H1 (cell line): ENCODE measurements at regions not wholly inside any gene's neighbourhood (a gene's known extent, or its start where the extent isn't known, plus 50 kb on each side); places are given as distances from the start of the nearest gene placed in this dataset.

ENCODE experiments used
- CTCF ChIA-PET: fragments of 300-600 bp; sonication (Branson Sonifier 250); formaldehyde crosslinking; loops from one replicate; lab custom pipeline; 2021; ENCODE audit not compliant: partially characterized antibody; lab: Charles Lee
- POLR2A ChIA-PET: fragments of 300-600 bp; sonication (Branson Sonifier 250); formaldehyde crosslinking; loops from one replicate; lab custom pipeline; 2021; ENCODE audit warnings: inconsistent platforms; ENCODE audit not compliant: partially characterized antibody; lab: Charles Lee
- DNase-seq, 2 experiments: peaks; one replicate each; pipeline versions ENCODE4 v3.0.0 to v3.0.0-alpha.2; 2010 to 2022; ENCODE audit warnings: low spot score in 2 of 2, low read depth in 1 of 2, mixed read lengths in 1 of 2
- FAIRE-seq: peaks from 2 replicates; lab custom pipeline; 2011; peaks lifted over from hg19 to GRCh38; lab: Jason Lieb, UNC
- H2AFZ ChIP-seq: 2 replicates; pipeline ENCODE4 v1.8.1; 2012; ENCODE audit warnings: low read length, inconsistent platforms
- H2AK5ac ChIP-seq: 2 replicates; pipeline ENCODE4 v1.6.1; 2013; ENCODE audit warnings: low read depth, low read length
- H2BK120ac ChIP-seq: replicated peaks from 2 replicates; pipeline ENCODE3; 2013; ENCODE audit warnings: low read depth, low read length, inconsistent platforms
- H2BK12ac ChIP-seq: 2 replicates; pipeline ENCODE4 v1.6.1; 2013; ENCODE audit warnings: low read depth, low read length
- H2BK15ac ChIP-seq: 2 replicates; pipeline ENCODE4 v1.6.1; 2013; ENCODE audit warnings: low read length
- H2BK20ac ChIP-seq: 2 replicates; pipeline ENCODE4 v1.6.1; 2013; ENCODE audit warnings: low read length
- H2BK5ac ChIP-seq: 2 replicates; pipeline ENCODE4 v1.6.1; 2013; ENCODE audit warnings: low read depth, low read length
- H3K14ac ChIP-seq: 2 replicates; pipeline ENCODE4 v1.6.1; 2013; ENCODE audit warnings: inconsistent platforms; ENCODE audit not compliant: insufficient read length
- H3K18ac ChIP-seq: 2 replicates; pipeline ENCODE4 v1.6.1; 2013; ENCODE audit warnings: low read length; ENCODE audit errors: extremely low read depth
- H3K23ac ChIP-seq: 2 replicates; pipeline ENCODE4 v1.6.1; 2013; ENCODE audit warnings: inconsistent platforms; ENCODE audit not compliant: insufficient read length
- H3K23me2 ChIP-seq: 2 replicates; pipeline ENCODE4 v1.6.1; 2013; ENCODE audit warnings: low read depth, low read length
- H3K27ac ChIP-seq: 2 replicates; pipeline ENCODE4 v1.6.1; 2011; ENCODE audit warnings: low read depth, low read length, inconsistent platforms
- H3K27me3 ChIP-seq, 4 experiments: replicated peaks in 1 of 4; 1 replicate in 1 of 4; 2 replicates in 3 of 4; pipeline versions ENCODE4 v1.6.1 to v1.8.1; 2011 to 2013; ENCODE audit warnings: low read length in 3 of 4, mild to moderate bottlenecking in 3 of 4, inconsistent platforms in 2 of 4, mixed read lengths in 2 of 4, moderate library complexity in 1 of 4; ENCODE audit not compliant: control insufficient read depth in 3 of 4, insufficient read depth in 3 of 4; ENCODE audit errors: extremely low read depth in 1 of 4
- H3K36me3 ChIP-seq, 4 experiments: 2 replicates each; pipeline versions ENCODE4 v1.6.1 to v1.8.1; 2011 to 2013; ENCODE audit warnings: mild to moderate bottlenecking in 4 of 4, low read length in 3 of 4, moderate library complexity in 2 of 4, control low read depth in 1 of 4, inconsistent platforms in 1 of 4; ENCODE audit not compliant: insufficient read depth in 4 of 4, control insufficient read depth in 2 of 4
- H3K4ac ChIP-seq: replicated peaks from 2 replicates; pipeline ENCODE3; 2013; ENCODE audit warnings: low read length, low read depth, mixed read lengths, inconsistent platforms; ENCODE audit not compliant: insufficient read length
- H3K4me1 ChIP-seq, 4 experiments: replicated peaks in 1 of 4; 1 replicate in 1 of 4; 2 replicates in 3 of 4; pipeline versions ENCODE4 v1.6.1 to v1.8.1; 2011 to 2013; ENCODE audit warnings: low read length in 3 of 4, inconsistent platforms in 2 of 4, mixed read lengths in 1 of 4; ENCODE audit not compliant: insufficient read depth in 4 of 4, control insufficient read depth in 3 of 4
- H3K4me2 ChIP-seq, 2 experiments: 2 replicates each; pipeline versions ENCODE4 v1.6.1 to v1.8.1; 2011 to 2013; ENCODE audit warnings: low read depth in 2 of 2, low read length in 2 of 2, control low read depth in 1 of 2, inconsistent platforms in 1 of 2, mild to moderate bottlenecking in 1 of 2; ENCODE audit not compliant: insufficient read depth in 1 of 2
- H3K4me3 ChIP-seq, 4 experiments: fragments of 200-600, 300-600 bp in 1 of 4; sonication (generic), shearing (Covaris generic), sonication (Bioruptor Twin) in 1 of 4; 2 replicates each; pipeline versions ENCODE4 v1.5.1 to v1.8.1; 2011 to 2016; ENCODE audit warnings: low read length in 4 of 4, low read depth in 3 of 4, control low read depth in 2 of 4, inconsistent platforms in 2 of 4, mild to moderate bottlenecking in 2 of 4, mixed read lengths in 1 of 4, moderate library complexity in 1 of 4; ENCODE audit not compliant: insufficient read depth in 2 of 4; ENCODE audit errors: extremely low read depth in 1 of 4
- H3K56ac ChIP-seq: replicated peaks from 2 replicates; pipeline ENCODE3; 2013; ENCODE audit warnings: low read depth, mild to moderate bottlenecking, mixed read lengths, low read length, inconsistent platforms; ENCODE audit not compliant: insufficient read length
- H3K79me1 ChIP-seq: 2 replicates; pipeline ENCODE4 v1.6.1; 2013; ENCODE audit warnings: low read depth, low read length, control low read depth
- H3K79me2 ChIP-seq, 2 experiments: 2 replicates each; pipeline versions ENCODE4 v1.6.1 to v1.8.1; 2012 to 2013; ENCODE audit warnings: low read length in 2 of 2, mild to moderate bottlenecking in 2 of 2, inconsistent platforms in 1 of 2; ENCODE audit not compliant: insufficient read depth in 2 of 2, control insufficient read depth in 1 of 2
- H3K9ac ChIP-seq, 4 experiments: replicated peaks in 1 of 4; 1 replicate in 1 of 4; 2 replicates in 3 of 4; pipeline versions ENCODE4 v1.6.1 to v1.8.1; 2011 to 2013; ENCODE audit warnings: low read depth in 3 of 4, low read length in 3 of 4, control low read depth in 2 of 4, mild to moderate bottlenecking in 2 of 4, moderate library complexity in 2 of 4, inconsistent platforms in 1 of 4; ENCODE audit errors: extremely low read depth in 1 of 4
- H3K9me3 ChIP-seq, 2 experiments: 2 replicates each; pipeline versions ENCODE4 v1.6.1 to v1.8.1; 2012 to 2013; ENCODE audit warnings: mild to moderate bottlenecking in 2 of 2, moderate library complexity in 2 of 2, control low read depth in 1 of 2, inconsistent platforms in 1 of 2, low read depth in 1 of 2, low read length in 1 of 2, mixed read lengths in 1 of 2; ENCODE audit not compliant: insufficient read depth in 2 of 2
- H4K20me1 ChIP-seq, 2 experiments: replicated peaks in 1 of 2; 2 replicates each; pipeline versions ENCODE3 to v1.8.1; 2011 to 2013; ENCODE audit warnings: inconsistent platforms in 2 of 2, low read length in 2 of 2, mild to moderate bottlenecking in 1 of 2; ENCODE audit not compliant: insufficient read depth in 2 of 2, control insufficient read depth in 1 of 2
- H4K5ac ChIP-seq: 2 replicates; pipeline ENCODE4 v1.6.1; 2013; ENCODE audit warnings: low read length, low read depth, mixed read lengths, inconsistent platforms; ENCODE audit not compliant: insufficient read length
- H4K8ac ChIP-seq: 2 replicates; pipeline ENCODE4 v1.8.0; 2013; ENCODE audit warnings: mild to moderate bottlenecking, moderate library complexity, low read length, inconsistent platforms; ENCODE audit not compliant: insufficient read depth; ENCODE audit errors: extremely low read depth
- H4K91ac ChIP-seq: replicated peaks from 2 replicates; pipeline ENCODE3; 2013; ENCODE audit warnings: low read length, mixed read lengths, inconsistent platforms; ENCODE audit not compliant: insufficient read length
- BRCA1 ChIP-seq: IDR thresholded peaks from 2 replicates; pipeline ENCODE4 v1.6.1; 2012; ENCODE audit warnings: low read depth, low read length, improper control_type of control experiment
- CBX5 ChIP-seq: fragments of 300-800, 300-1000 bp; sonication (generic); IDR thresholded peaks from 2 replicates; pipeline ENCODE4 v1.7.1; 2016; ENCODE audit warnings: antibody characterized with exemption, low read length, low read depth
- CTBP2 ChIP-seq: IDR thresholded peaks from 2 replicates; pipeline ENCODE4 v1.7.0; 2011; ENCODE audit warnings: borderline replicate concordance, mild to moderate bottlenecking, moderate library complexity, mixed read lengths, low read length; ENCODE audit not compliant: insufficient read depth, insufficient read length
- EZH2 ChIP-seq: fragments of 200-600 bp; sonication (generic); IDR thresholded peaks from 2 replicates; pipeline ENCODE4 v1.7.1; 2012; ENCODE audit warnings: low read depth, mild to moderate bottlenecking, moderate library complexity, low read length, inconsistent platforms; ENCODE audit not compliant: severe bottlenecking
- FOSL1 ChIP-seq: IDR thresholded peaks from 2 replicates; pipeline ENCODE4 v1.6.1; 2011; ENCODE audit warnings: mild to moderate bottlenecking, low read depth, low read length, moderate library complexity; ENCODE audit not compliant: insufficient read depth
- HDAC6 ChIP-seq: IDR thresholded peaks from one replicate; pipeline ENCODE4 v1.7.1; 2012; ENCODE audit warnings: low read depth, mild to moderate bottlenecking, inconsistent platforms, low read length, moderate library complexity
- MAFK ChIP-seq: IDR thresholded peaks from 2 replicates; pipeline ENCODE4 v1.6.1; 2012; ENCODE audit warnings: low read depth, mild to moderate bottlenecking, improper control_type of control experiment, low read length
- POLR2A ChIP-seq, 2 experiments: IDR thresholded peaks; 1 replicate in 1 of 2; 2 replicates in 1 of 2; pipeline ENCODE4 v1.6.1; 2011; ENCODE audit warnings: low read depth in 2 of 2, low read length in 2 of 2, mild to moderate bottlenecking in 2 of 2; ENCODE audit errors: control extremely low read depth in 1 of 2
- POU5F1 ChIP-seq: IDR thresholded peaks from 2 replicates; pipeline ENCODE4 v1.6.1; 2011; ENCODE audit warnings: low read depth, mild to moderate bottlenecking, low read length, moderate library complexity
- RAD21 ChIP-seq, 2 experiments: IDR thresholded peaks in 1 of 2; conservative IDR thresholded peaks in 1 of 2; 2 replicates each; pipeline ENCODE4 v1.6.1; 2011; ENCODE audit warnings: low read depth in 2 of 2, low read length in 2 of 2, improper control_type of control experiment in 1 of 2, inconsistent platforms in 1 of 2, mild to moderate bottlenecking in 1 of 2, moderate library complexity in 1 of 2
- RFX5 ChIP-seq: IDR thresholded peaks from 2 replicates; pipeline ENCODE4 v1.6.1; 2011; ENCODE audit warnings: low read depth, low read length, improper control_type of control experiment, borderline replicate concordance
- SIRT6 ChIP-seq: IDR thresholded peaks from one replicate; pipeline ENCODE4 v1.7.1; 2012; ENCODE audit warnings: low read length, inconsistent platforms
- YY1 ChIP-seq: IDR thresholded peaks from 2 replicates; pipeline ENCODE4 v1.6.1; 2011; ENCODE audit warnings: low read depth, mild to moderate bottlenecking, low read length
- WGBS, 2 experiments: shearing (Covaris generic) in 1 of 2; methylation state at CpG; one replicate each; pipeline versions ENCODE4 v1.1.6 to v1.1.7; 2013 to 2015; ENCODE audit warnings: low lambda C conversion rate in 2 of 2, mixed read lengths in 2 of 2, inconsistent platforms in 1 of 2, low coverage in 1 of 2, missing lambda C conversion rate in 1 of 2; ENCODE audit not compliant: insufficient replicate concordance in 2 of 2, insufficient coverage in 1 of 2, insufficient read length in 1 of 2; ENCODE audit errors: extremely low coverage in 1 of 2, missing lambda C conversion rate in 1 of 2; 5-methylcytosine and 5-hydroxymethylcytosine counted together

DNA sequence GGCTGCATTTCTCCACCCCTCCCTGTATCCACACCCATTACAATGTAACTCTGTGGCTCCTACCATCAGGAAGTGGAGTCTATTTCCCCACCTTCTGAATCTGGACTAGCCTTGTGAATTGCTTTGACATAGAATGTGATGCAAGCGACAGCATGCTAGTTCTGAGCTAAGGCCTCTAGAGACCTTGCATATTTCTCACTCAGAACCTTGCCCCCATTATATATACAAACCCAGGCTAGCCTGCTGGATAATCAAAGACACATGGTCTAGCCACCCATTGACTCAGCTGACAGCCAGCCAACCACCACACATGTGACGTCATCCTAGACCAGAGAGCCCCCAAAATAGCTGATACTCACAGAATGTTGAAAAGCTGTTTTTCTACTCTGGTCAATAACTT is 77.9 kb downstream of the CCDC71L start:
- Histone ChIP-seq H3K9me3 (no peaks in the 10 kb centered on the region), H4K20me1 (no peaks in the 10 kb centered on the region), H3K4me2 (no peak overlapping the region), H3K4me1 (no peaks in the 10 kb centered on the region), H3K79me1 (no peaks in the 10 kb centered on the region), H2BK5ac (no peak overlapping the region), H3K18ac (no peak overlapping the region), H3K4ac (no peak overlapping the region), H2BK20ac (no peak overlapping the region), H3K27ac (no peak overlapping the region), H2BK120ac (no peak overlapping the region), H3K23ac (no peak overlapping the region), H3K14ac (no peak overlapping the region), H3K79me2 (no peaks in the 10 kb centered on the region), H2BK15ac (no peak overlapping the region), H4K8ac (no peak overlapping the region), H4K91ac (no peak overlapping the region), H4K5ac (no peak overlapping the region), H3K27me3 (no peaks in the 10 kb centered on the region), H3K9ac (no peak overlapping the region), H2BK12ac (no peak overlapping the region), H2AFZ (no peak overlapping the region), H3K4me3 (no peak overlapping the region), H3K23me2 (no peaks in the 10 kb centered on the region), H3K36me3 (no peaks in the 10 kb centered on the region), H3K56ac (no peak overlapping the region), H2AK5ac (no peak overlapping the region)
- WGBS, 2 experiments: 89% methylated on average over 2 of the region's 2 CpGs; no CpG with 5 or more reads in 1 of the 2 experiments
- CTCF ChIA-PET: interaction anchor here (0.7 to 1.2 kb wide), 3 partner anchors 13 to 270 kb away, joined by 3 to 4 read pairs (median 3); no protein-coding TSS in a partner anchor
- TF ChIP-seq HDAC6: no peak
- TF ChIP-seq SIRT6: no peak
- no peak for TF ChIP-seq FOSL1
- TF ChIP-seq RAD21 (IDR thresholded peaks at IDR 0.05 in 1 of 2, conservative IDR thresholded peaks at IDR 0.05 in 1 of 2; ENCODE audit: low read depth in 2 of 2, low read length in 2 of 2): no peak
- no peak for TF ChIP-seq BRCA1
- TF ChIP-seq RFX5: no peak
- no peak for TF ChIP-seq CTBP2
- no peak for TF ChIP-seq CBX5
- no peak for TF ChIP-seq MAFK
- TF ChIP-seq YY1: no peak
- no peak for TF ChIP-seq EZH2
- TF ChIP-seq POLR2A (IDR thresholded peaks at IDR 0.05; ENCODE audit: control extremely low read depth in 1 of 2, low read depth in 2 of 2, low read length in 2 of 2): no peak
- no peak for TF ChIP-seq POU5F1
- POLR2A ChIA-PET: no interaction called here
- DNase-seq: no peak
- no peak for FAIRE-seq
